HG02973 (cell line): ENCODE measurements at regions not wholly inside any gene's neighbourhood (a gene's known extent, or its start where the extent isn't known, plus 50 kb on each side); places are given as distances from the start of the nearest gene placed in this dataset.

Experiments used
- ATAC-seq: cut with Tn5 transposase; IDR thresholded peaks from one replicate; pipeline ENCODE4 v1.9.1; 2021; ENCODE audit warnings: moderate library complexity; ENCODE audit not compliant: unreplicated experiment

GRCh38 chr15:70407955-70408354 lies 310.2 kb upstream of the TLE3 start:
- no peak for ATAC-seq

- ATAC-seq, result no peak
These were observed 309.6 kb upstream of the TLE3 start for GRCh38 chr15:70407336-70407670.

GRCh38 chr15:70406617-70407335 lies 309.1 kb upstream of the TLE3 start:
- ATAC-seq, result no peak

GRCh38 chr15:70401709-70402108 lies 304.0 kb upstream of the TLE3 start:
- no peak for ATAC-seq

- no peak for ATAC-seq
These were observed 303.2 kb upstream of the TLE3 start for GRCh38 chr15:70400766-70401541.

- no peak for ATAC-seq
These were observed 301.5 kb upstream of the TLE3 start for GRCh38 chr15:70399204-70399603.

- no peak for ATAC-seq
These were observed 301.0 kb upstream of the TLE3 start for GRCh38 chr15:70398694-70399093.

GRCh38 chr15:70396807-70397206 lies 299.1 kb upstream of the TLE3 start:
- no peak for ATAC-seq

- ATAC-seq, result no peak
These were observed 297.4 kb upstream of the TLE3 start for GRCh38 chr15:70395164-70395563.

- no peak for ATAC-seq
These were observed 293.0 kb upstream of the TLE3 start for GRCh38 chr15:70390723-70391122.

GRCh38 chr15:70387993-70388392 lies 290.3 kb upstream of the TLE3 start:
- no peak for ATAC-seq

- no peak for ATAC-seq
These were observed 289.4 kb upstream of the TLE3 start for GRCh38 chr15:70387081-70387480.

GRCh38 chr15:70385711-70386110 lies 288.0 kb upstream of the TLE3 start:
- ATAC-seq, result no peak

- no peak for ATAC-seq
These were observed 287.3 kb upstream of the TLE3 start for GRCh38 chr15:70385052-70385451.

- ATAC-seq, result no peak
These were observed 286.1 kb upstream of the TLE3 start for GRCh38 chr15:70383856-70384255.

- ATAC-seq, result no peak
These were observed 285.2 kb upstream of the TLE3 start for GRCh38 chr15:70382762-70383458.

GRCh38 chr15:70382009-70382749 lies 284.5 kb upstream of the TLE3 start:
- no peak for ATAC-seq

- ATAC-seq, result no peak
These were observed 282.5 kb upstream of the TLE3 start for GRCh38 chr15:70379938-70380883.

- no peak for ATAC-seq
These were observed 281.4 kb upstream of the TLE3 start for GRCh38 chr15:70379134-70379533.
